Adrenal gland (tissue), 9 donors: ENCODE measurements at regions not wholly inside any gene's neighbourhood (a gene's known extent, or its start where the extent isn't known, plus 50 kb on each side); places are given as distances from the start of the nearest gene placed in this dataset.

Experiments used
- DNase-seq, 7 donors: peaks; one replicate each; pipeline ENCODE4 v3.0.0-alpha.2; 2019 to 2020
- H3K27ac ChIP-seq, 5 donors: fragments of 200-600 bp; sonication (generic) in 4 of 5; 1 replicate in 3 of 5; 2 replicates in 2 of 5; pipeline versions ENCODE4 v1.5.1 to v1.8.0; 2016 to 2020; ENCODE audit warnings: mild to moderate bottlenecking in 1 of 5
- H3K27me3 ChIP-seq: fragments of 200-600 bp; 2 replicates; pipeline ENCODE4 v1.8.0; 2021
- H3K36me3 ChIP-seq, 2 donors: fragments of 200-600 bp; replicated peaks in 1 of 2; 1 replicate in 1 of 2; 2 replicates in 1 of 2; pipeline versions ENCODE4 v1.5.1 to v1.8.0; 2018 to 2022
- H3K4me1 ChIP-seq, 2 donors: fragments of 200-600 bp; replicated peaks in 1 of 2; 1 replicate in 1 of 2; 2 replicates in 1 of 2; pipeline versions ENCODE4 v1.5.1 to v1.8.0; 2018 to 2021
- H3K4me3 ChIP-seq, 4 donors: fragments of 200-600 bp; sonication (generic) in 3 of 4; one replicate each; pipeline ENCODE4 v1.5.1; 2016 to 2018
- H3K9me3 ChIP-seq, 3 donors: fragments of 200-600 bp; sonication (generic) in 1 of 3; replicated peaks in 1 of 3; 1 replicate in 2 of 3; 2 replicates in 1 of 3; pipeline versions ENCODE4 v1.5.1 to v1.8.0; 2016 to 2021
- POLR2A ChIP-seq, 2 donors: fragments of 450-650 bp; IDR thresholded peaks; one replicate each; pipeline ENCODE4 v1.6.1; 2017; ENCODE audit warnings: antibody characterized with exemption in 2 of 2, mild to moderate bottlenecking in 2 of 2, moderate library complexity in 1 of 2
- WGBS, 4 donors: extraction: QIAGEN DNeasy Blood & Tissue Kit in 2 of 4; methylation state at CpG; one replicate each; pipeline versions ENCODE4 v1.1.5 to v1.1.7; 2013 to 2017; 5-methylcytosine and 5-hydroxymethylcytosine counted together
- intact Hi-C, 2 donors: fragments of 100-400 bp; cut with DNase I; formaldehyde crosslinking; loops; one replicate each; pipeline versions ENCODE4 v1.14.1 to v1.15.0; 2022 to 2023
- TF ChIP-seq, protein P1 (sequence below), 6 experiments: fragments of 450-650 bp in 4 of 6; fragments of 200-600 bp in 2 of 6; sonication (generic) in 1 of 6; IDR thresholded peaks; 1 replicate in 5 of 6; 2 replicates in 1 of 6; pipeline versions ENCODE4 v1.5.1 to v1.8.0; 2016 to 2021; ENCODE audit warnings: antibody characterized with exemption in 6 of 6, mild to moderate bottlenecking in 2 of 6, moderate library complexity in 1 of 6
- donor health status: healthy with polysubstance abuse.
- donor health status: Bipolar disorder and iron deficiency.
- donor health status: DM: yes; HTN: yes; CAD: no.
- donor health status: DM: no; HTN: no; CAD: no.
- donor health status: DM: no; HTN: no; CAD: no.

- TF ChIP-seq, protein P1, sequence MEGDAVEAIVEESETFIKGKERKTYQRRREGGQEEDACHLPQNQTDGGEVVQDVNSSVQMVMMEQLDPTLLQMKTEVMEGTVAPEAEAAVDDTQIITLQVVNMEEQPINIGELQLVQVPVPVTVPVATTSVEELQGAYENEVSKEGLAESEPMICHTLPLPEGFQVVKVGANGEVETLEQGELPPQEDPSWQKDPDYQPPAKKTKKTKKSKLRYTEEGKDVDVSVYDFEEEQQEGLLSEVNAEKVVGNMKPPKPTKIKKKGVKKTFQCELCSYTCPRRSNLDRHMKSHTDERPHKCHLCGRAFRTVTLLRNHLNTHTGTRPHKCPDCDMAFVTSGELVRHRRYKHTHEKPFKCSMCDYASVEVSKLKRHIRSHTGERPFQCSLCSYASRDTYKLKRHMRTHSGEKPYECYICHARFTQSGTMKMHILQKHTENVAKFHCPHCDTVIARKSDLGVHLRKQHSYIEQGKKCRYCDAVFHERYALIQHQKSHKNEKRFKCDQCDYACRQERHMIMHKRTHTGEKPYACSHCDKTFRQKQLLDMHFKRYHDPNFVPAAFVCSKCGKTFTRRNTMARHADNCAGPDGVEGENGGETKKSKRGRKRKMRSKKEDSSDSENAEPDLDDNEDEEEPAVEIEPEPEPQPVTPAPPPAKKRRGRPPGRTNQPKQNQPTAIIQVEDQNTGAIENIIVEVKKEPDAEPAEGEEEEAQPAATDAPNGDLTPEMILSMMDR (IDR thresholded peaks at IDR 0.05): no peak
- TF ChIP-seq POLR2A (IDR thresholded peaks at IDR 0.05): no peak
- no peaks in the 10 kb centered on the region for H3K36me3 ChIP-seq
- no peak overlapping the region for H3K4me3 ChIP-seq
- intact Hi-C loops: no loop called here
- H3K27ac ChIP-seq: no peak overlapping the region
- H3K4me1 ChIP-seq: no peaks in the 10 kb centered on the region
- DNase-seq: no peak
- no peaks in the 10 kb centered on the region for H3K9me3 ChIP-seq
- no peaks in the 10 kb centered on the region for H3K27me3 ChIP-seq
Observed at GRCh38 chr2:210956101-210956500, 399.7 kb downstream of the CPS1 start.

DNA sequence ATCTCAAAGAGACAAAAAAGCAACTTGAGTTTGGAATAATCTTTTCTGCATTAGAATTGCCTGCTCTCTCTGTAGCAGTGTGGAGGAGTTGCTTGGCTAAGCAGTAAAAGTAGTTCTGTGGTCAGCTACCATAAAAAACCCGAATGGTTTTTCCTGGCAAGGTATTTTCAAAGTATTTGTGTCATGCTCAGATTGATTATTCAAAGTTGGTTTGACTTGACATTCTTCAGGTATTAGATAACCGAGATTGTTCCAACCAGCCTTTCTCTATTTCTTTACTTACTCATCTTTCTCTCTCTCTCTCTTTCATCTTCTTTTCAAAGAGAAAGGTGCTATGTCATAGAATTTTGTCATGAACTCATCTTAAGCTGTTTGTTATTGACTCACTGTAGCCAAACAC lies 404.9 kb downstream of the CPS1 start:
- Histone ChIP-seq H3K9me3 (no peaks in the 10 kb centered on the region), H3K4me1 (no peaks in the 10 kb centered on the region), H3K36me3 (no peaks in the 10 kb centered on the region), H3K27ac (no peak overlapping the region), H3K4me3 (no peak overlapping the region), H3K27me3 (no peaks in the 10 kb centered on the region)
- no peak for DNase-seq
- WGBS, 4 donors: 30 to 49% (median 39%) methylated on average over 2 of the region's 2 CpGs
- TF ChIP-seq POLR2A (IDR thresholded peaks at IDR 0.05): no peak
- TF ChIP-seq, protein P1 (IDR thresholded peaks at IDR 0.05): no peak
- intact Hi-C loops: no loop called here

GRCh38 chr2:210963386-210963785 lies 407.0 kb downstream of the CPS1 start:
- no peak for DNase-seq
- H3K27me3 ChIP-seq: no peaks in the 10 kb centered on the region
- WGBS, 4 donors: 77 to 87% (median 82%) methylated on average over 2 of the region's 2 CpGs
- TF ChIP-seq POLR2A (IDR thresholded peaks at IDR 0.05): no peak
- TF ChIP-seq, protein P1 (IDR thresholded peaks at IDR 0.05): no peak
- H3K4me3 ChIP-seq: no peak overlapping the region
- intact Hi-C loops: no loop called here
- no peaks in the 10 kb centered on the region for H3K9me3 ChIP-seq
- H3K36me3 ChIP-seq: no peaks in the 10 kb centered on the region
- H3K4me1 ChIP-seq: no peaks in the 10 kb centered on the region
- no peak overlapping the region for H3K27ac ChIP-seq

DNA sequence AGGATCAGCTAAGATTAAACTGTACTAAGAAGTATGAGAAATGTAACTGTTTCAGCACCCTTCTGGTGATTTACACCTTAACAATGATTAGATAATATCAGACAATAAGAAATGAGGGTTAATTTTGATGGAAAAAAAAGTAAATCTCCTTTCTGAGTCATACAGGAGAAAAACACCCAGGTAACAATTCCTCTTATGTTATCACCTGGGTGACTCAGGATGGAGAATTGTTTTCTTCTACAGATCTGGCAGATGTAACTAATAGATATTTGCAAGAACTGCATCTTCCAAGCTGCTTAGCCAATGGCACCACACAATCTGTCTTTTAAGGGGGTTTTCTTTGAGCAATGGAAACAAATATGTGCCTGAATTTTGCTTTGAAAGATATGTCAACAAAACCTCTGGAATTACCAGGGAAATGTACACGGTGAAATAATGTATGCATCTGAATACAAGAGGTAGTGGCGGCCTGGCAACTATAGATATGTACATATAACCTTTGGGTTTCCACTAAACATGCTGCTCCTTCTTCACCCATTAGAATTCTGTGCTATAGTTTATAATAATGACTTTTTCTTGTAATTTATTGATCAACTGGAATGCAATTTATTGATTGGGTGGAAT lies 407.9 kb downstream of the CPS1 start:
- WGBS, 4 donors: 85 to 87% (median 86%) methylated on average over 2 of the region's 2 CpGs
- Histone ChIP-seq H3K27ac (no peak overlapping the region), H3K36me3 (no peaks in the 10 kb centered on the region), H3K27me3 (no peaks in the 10 kb centered on the region), H3K4me3 (no peak overlapping the region), H3K4me1 (no peaks in the 10 kb centered on the region), H3K9me3 (no peaks in the 10 kb centered on the region)
- intact Hi-C loops: no loop called here
- DNase-seq: no peak
- TF ChIP-seq, protein P1 (IDR thresholded peaks at IDR 0.05): no peak
- no peak for TF ChIP-seq POLR2A (IDR thresholded peaks at IDR 0.05)
